Left ventricle myocardium inferior (tissue), 1 donor: ENCODE measurements at regions not wholly inside any gene's neighbourhood (a gene's known extent, or its start where the extent isn't known, plus 50 kb on each side); places are given as distances from the start of the nearest gene placed in this dataset.

Experiments used
- DNase-seq: peaks from one replicate; pipeline ENCODE4 v3.0.0-alpha.2; 2020
- H3K27ac ChIP-seq: fragments of 200-600 bp; replicated peaks from 2 replicates; pipeline ENCODE4 v1.8.0; 2021
- H3K27me3 ChIP-seq: fragments of 200-600 bp; 2 replicates; pipeline ENCODE4 v1.8.0; 2021; ENCODE audit warnings: low read depth
- H3K36me3 ChIP-seq: fragments of 200-600 bp; 2 replicates; pipeline ENCODE4 v1.8.0; 2021
- H3K4me1 ChIP-seq: fragments of 200-600 bp; 2 replicates; pipeline ENCODE4 v1.8.0; 2021
- H3K4me3 ChIP-seq: fragments of 200-600 bp; 2 replicates; pipeline ENCODE4 v1.8.0; 2021; ENCODE audit warnings: mild to moderate bottlenecking, moderate library complexity
- H3K9me3 ChIP-seq: fragments of 200-600 bp; replicated peaks from 2 replicates; pipeline ENCODE4 v1.8.0; 2021
- CTCF ChIP-seq: fragments of 200-600 bp; IDR thresholded peaks from 2 replicates; pipeline ENCODE4 v1.8.0; 2021; ENCODE audit warnings: antibody characterized with exemption, mild to moderate bottlenecking, borderline replicate concordance
- intact Hi-C: fragments of 100-400 bp; cut with micrococcal nuclease; formaldehyde crosslinking; loops from one replicate; pipeline ENCODE4 v1.11.0; 2022
- donor health status: DM: no; HTN: yes; CAD: no; lungs with severe emphysema.

- no peak for DNase-seq
- Histone ChIP-seq H3K9me3 (no peaks in the 10 kb centered on the region), H3K4me1 (peaks cover 8% of the 10 kb centered on the region), H3K27me3 (no peaks in the 10 kb centered on the region), H3K27ac (no peak overlapping the region), H3K36me3 (no peaks in the 10 kb centered on the region), H3K4me3 (no peak overlapping the region)
- TF ChIP-seq CTCF: no peak
- intact Hi-C loops: no loop called here
Observed at GRCh38 chr14:84162633-84163032, 1367.3 kb upstream of the FLRT2 start.

GRCh38 chr14:84167026-84167425 lies 1362.9 kb upstream of the FLRT2 start:
- H3K27me3 ChIP-seq: no peaks in the 10 kb centered on the region
- intact Hi-C loops: no loop called here
- no peak for TF ChIP-seq CTCF
- no peaks in the 10 kb centered on the region for H3K9me3 ChIP-seq
- no peak overlapping the region for H3K4me3 ChIP-seq
- H3K4me1 ChIP-seq: peaks cover 8% of the 10 kb centered on the region
- H3K27ac ChIP-seq: no peak overlapping the region
- no peak for DNase-seq
- no peaks in the 10 kb centered on the region for H3K36me3 ChIP-seq

GRCh38 chr14:84180336-84180735 lies 1349.6 kb upstream of the FLRT2 start:
- intact Hi-C loops: no loop called here
- DNase-seq: no peak
- TF ChIP-seq CTCF: no peak
- Histone ChIP-seq H3K36me3 (no peaks in the 10 kb centered on the region), H3K27ac (no peak overlapping the region), H3K4me3 (no peak overlapping the region), H3K4me1 (no peaks in the 10 kb centered on the region), H3K9me3 (no peaks in the 10 kb centered on the region), H3K27me3 (no peaks in the 10 kb centered on the region)

DNA sequence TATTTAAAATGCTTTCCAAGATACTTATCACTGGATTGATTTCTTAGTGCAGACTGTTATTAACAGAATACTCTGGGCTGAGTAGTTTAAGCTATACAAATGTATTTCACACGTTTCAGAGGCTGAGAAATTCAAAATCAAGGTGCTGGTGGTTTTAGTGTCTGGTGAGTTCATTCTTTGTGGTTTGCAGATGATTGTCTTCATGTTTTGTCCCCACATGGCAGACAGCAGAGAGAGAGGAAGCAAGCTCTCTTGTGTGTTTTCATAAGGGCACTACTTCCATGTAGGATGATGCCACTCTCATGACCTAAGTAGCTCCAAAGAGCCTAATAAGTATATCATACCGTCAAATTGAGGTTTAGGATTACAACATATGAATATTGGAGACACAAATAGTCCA lies 1348.9 kb upstream of the FLRT2 start:
- H3K27me3 ChIP-seq: no peaks in the 10 kb centered on the region
- H3K4me3 ChIP-seq: no peak overlapping the region
- no peaks in the 10 kb centered on the region for H3K9me3 ChIP-seq
- TF ChIP-seq CTCF: no peak
- intact Hi-C loops: no loop called here
- no peak overlapping the region for H3K27ac ChIP-seq
- no peaks in the 10 kb centered on the region for H3K36me3 ChIP-seq
- no peak for DNase-seq
- H3K4me1 ChIP-seq: no peaks in the 10 kb centered on the region

DNA sequence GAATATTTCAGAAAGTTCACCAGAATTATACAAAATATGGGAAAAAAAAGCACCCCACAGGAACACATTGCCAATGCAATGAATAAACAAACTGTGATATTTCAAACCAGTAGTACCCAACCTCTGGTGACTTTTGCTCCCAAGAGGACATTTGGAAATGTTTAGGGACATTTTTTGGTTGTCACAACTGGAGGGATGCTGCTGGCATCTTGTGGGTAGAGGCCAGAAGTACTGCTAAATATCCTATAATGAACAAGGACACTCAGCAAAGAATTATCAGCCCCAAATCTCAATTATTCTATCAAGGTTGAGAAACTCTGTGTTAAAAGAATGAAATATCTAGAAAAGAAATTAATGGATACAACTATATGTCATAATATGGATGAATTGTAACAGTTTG lies 1334.4 kb upstream of the FLRT2 start:
- intact Hi-C loops: no loop called here
- Histone ChIP-seq H3K27ac (no peak overlapping the region), H3K36me3 (no peaks in the 10 kb centered on the region), H3K4me1 (no peaks in the 10 kb centered on the region), H3K27me3 (no peaks in the 10 kb centered on the region), H3K4me3 (no peak overlapping the region), H3K9me3 (peaks cover 8% of the 10 kb centered on the region)
- TF ChIP-seq CTCF: no peak
- no peak for DNase-seq

- H3K9me3 ChIP-seq: peaks cover 8% of the 10 kb centered on the region
- no peaks in the 10 kb centered on the region for H3K27me3 ChIP-seq
- intact Hi-C loops: no loop called here
- H3K36me3 ChIP-seq: no peaks in the 10 kb centered on the region
- no peaks in the 10 kb centered on the region for H3K4me1 ChIP-seq
- no peak overlapping the region for H3K4me3 ChIP-seq
- H3K27ac ChIP-seq: no peak overlapping the region
- TF ChIP-seq CTCF: no peak
- no peak for DNase-seq
Observed at GRCh38 chr14:84197704-84198103, 1332.2 kb upstream of the FLRT2 start.
